ENCODE measurements at regions not wholly inside any gene's neighbourhood (a gene's known extent, or its start where the extent isn't known, plus 50 kb on each side); places are given as distances from the start of the nearest gene placed in this dataset.
"Not testable (repeated sequence)": the region's sequence is repeated elsewhere in the genome, so short reads cannot be mapped to it uniquely, and the experiment has no call there.

DNA sequence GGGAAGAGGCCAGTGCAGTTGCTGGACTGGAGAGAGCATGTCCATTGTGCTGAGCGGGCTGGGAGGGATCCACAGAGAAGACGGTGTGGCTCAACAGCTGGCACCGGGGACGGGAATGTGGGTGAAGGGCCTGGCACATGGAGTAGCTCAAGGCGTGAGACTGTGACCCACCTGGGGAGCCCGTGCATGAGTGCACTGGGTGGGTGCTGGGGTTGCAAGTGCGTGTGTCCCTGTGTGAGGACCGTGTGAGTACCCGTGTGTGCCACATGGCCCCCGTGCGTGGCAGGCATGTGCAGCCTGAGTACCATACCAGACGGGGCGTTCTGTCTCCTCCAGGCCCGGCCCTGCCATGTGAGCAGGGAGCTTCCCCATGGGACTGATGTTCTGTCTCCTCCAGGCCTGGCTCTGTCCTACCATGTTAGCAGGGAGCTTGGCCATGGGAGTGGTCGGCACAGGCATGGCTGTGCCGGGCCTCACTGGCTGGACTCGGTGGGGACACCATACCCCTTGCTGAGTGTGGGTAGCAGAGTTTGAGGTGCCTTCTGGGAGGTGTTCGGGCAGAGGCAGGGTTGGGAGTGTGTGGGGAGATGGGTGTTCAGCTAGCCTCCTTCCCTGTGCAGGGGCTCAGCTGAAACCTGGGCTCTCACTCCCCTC is 234.4 kb downstream of the TMEM121 start:
- no peak for DNase-seq

DNA sequence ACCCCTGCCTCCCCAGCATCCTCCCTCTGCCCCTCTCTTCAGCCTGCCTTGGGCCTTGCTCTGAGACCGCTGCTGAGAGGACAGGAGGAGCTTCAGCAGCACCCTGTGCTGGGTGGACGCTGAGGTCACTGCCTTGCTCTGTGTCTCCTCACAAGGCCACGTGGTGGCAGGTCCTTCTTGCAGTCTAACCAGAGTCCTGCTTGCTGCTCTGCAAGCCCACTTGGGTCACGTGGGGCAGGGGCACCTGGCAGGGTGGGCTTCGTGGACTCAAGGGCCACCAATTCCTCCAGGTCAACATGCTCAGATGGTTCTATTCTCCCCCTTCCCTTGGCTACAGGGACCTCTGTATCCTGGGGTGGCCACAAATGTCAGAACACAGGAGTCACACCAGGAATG is 235.0 kb downstream of the TMEM121 start:
- DNase-seq: not testable (repeated sequence)

DNA sequence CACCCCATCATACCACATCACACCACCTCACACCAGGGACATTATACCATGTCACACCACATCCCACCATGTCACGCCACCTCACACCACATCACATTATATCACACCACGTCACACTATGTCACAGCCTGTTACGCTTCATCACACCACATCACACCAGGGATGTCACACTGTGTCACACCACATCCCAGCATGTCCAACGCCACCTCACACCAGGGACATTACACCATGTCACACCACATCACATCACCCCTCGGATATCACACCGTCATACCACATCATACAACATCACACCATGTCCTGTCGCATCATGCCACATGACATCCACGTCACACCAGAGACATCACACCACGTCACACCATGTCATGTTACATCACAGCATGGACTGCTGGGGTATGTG is 235.5 kb downstream of the TMEM121 start:
- DNase-seq: no peak

DNA sequence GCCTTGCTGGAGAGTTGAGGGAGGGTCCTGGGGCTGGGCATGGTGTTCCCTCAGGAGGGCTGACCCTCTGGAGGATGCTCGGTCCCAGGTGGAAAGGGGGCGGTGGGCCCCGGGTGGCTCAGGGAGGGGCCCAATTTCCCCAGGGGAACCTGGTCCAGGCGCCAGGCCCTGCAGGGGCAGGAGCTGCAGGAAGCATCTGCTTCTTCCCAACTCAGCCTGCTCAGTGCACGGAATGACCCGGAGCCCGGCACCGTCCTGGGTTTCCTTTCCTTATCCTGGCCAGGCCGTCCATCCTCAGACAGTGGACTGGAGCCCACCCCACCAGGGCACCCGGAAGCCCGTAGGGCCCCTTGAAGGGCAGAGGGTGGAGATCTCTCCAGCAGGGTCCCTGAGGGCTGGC is 235.9 kb downstream of the TMEM121 start:
- not testable (repeated sequence) for DNase-seq

DNA sequence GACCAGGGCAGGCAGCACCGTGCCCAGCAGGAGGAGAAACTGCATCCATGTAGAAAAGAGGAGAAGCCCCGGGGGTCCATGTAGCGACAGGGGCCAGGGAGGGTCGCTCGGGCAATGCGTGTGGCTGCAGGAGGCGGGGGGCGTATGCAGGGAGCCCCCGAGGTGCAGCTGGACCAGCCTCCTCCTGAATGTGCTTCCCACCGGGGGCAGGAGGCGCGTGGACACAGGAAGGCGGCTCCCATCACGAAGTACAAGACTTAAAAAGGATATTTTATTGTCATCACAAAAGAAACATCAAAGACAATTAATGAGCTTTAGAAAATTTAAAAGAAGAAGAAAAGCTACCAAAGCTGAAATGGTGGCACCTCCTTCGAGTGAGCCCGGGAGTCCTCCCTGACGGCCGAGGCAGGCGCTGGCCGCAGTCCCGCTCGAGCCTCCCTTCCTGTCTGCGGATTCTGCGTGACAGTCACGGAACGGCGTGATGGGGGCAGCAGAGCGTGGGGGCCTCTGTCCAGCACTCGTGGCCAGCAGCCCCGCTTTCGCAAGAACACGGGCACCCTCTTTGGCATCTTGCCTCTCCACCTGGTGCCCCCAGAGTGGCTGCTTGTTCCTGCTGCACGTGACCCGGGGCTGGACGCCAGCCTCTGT is 238.0 kb downstream of the TMEM121 start:
- DNase-seq: not testable (repeated sequence)

DNA sequence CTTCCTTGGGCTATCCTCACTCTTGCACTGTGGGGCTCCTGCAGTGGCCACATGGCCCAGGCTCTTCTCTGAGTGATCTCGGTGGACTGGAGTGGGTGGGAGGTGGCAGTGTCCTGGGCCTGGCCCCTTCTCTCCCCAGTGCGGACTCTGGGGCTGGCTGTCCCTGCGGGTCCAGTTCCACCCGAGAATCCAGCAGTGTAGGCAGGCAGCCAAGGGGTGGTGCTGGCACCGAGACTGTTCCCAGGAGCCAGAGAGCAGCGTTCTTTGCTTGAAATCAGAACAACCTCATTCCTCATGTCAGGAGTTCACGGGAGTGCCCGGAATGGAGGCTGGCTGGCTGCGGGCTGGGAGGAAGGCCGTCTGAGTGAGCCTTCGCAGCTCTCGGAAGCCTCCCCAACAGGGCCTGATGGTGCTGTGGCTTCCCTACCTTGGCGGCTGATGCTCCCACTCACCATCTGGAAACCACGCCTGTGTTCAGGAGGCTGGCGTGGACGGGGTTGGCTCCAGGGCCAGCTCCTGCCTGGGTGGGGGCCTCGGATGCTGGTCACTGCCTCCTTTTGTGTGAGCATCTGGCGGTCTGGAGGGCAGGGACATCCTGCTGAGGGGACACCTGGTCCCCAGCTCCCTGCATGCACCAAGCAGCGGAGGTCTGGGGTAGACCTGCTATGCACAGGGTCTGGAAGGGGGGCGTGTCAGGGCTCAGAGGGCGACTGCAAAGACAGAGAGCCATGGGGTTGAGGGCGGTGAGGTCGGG is 238.9 kb downstream of the TMEM121 start:
- DNase-seq: not testable (repeated sequence)

DNA sequence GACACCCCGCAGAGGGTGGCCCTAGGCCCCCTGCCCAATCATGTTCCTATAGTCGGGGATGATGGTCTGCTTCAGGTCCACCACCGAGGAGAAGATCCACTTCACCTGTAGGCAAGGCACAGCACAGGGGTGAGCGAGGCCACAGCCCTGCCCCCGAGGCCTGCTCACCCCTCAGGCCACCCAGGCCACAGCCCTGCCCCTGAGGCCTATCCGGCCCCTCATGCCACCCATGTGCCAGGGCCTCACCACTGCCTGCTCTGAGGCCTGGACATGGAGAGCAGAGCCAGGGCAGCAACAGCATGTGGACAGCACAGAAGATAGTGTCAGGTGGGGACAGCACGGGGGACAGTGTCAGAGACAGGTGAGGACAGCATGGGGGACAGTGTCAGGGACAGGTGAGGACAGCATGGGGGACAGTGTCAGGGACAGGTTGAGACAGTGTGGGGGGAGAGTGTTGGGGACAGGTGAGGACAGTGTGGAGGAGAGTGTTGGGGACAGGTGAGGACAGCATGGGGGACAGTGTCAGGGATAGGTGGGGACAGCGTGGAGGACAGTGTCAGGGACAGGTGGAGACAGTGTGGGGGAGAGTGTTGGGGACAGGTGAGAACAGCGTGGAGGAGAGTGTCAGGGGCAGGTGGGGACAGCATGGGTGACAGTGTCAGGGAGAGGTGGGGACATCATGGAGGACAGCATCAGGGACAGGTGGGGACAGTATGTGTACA is 239.7 kb downstream of the TMEM121 start:
- DNase-seq: no peak

DNA sequence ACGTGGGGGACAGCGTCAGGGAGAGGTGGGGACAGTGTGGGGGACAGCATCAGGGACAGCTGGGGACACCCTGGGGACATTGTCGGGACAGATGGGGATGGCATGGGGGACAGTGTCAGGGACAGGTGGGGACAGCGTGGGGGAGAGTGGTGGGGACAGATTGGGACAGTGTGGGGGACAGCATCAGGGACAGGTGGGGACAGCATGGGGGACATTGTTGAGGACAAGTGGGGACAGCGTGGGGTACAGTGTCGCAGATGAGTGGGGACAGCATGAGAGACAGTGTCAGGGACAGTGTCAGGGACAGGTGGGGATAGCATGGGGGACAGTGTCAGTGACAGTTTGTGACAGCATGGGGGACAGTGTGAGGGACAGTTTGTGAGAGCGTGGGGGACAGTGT is 240.9 kb downstream of the TMEM121 start:
- DNase-seq: no peak

DNA sequence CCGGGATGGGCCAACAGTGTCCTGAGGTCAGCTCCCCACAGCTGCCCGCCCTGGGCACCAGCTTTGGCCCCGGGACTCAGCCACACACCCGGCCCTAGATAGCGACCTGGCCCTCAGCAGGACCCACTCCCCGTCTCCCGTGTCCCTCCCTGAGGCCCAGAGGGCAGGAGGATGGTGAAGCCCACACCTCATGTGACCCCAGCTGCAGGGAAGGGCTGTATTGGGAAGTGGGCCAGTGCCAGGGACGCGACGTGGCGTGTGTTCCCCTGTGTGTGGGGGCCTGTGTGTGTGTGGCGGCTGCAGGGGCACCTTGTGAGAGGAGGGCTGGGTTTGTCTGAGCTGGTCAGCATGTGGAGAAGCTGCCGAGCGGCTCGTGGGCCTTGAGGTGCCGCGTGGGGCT is 241.7 kb downstream of the TMEM121 start:
- DNase-seq: not testable (repeated sequence)

DNA sequence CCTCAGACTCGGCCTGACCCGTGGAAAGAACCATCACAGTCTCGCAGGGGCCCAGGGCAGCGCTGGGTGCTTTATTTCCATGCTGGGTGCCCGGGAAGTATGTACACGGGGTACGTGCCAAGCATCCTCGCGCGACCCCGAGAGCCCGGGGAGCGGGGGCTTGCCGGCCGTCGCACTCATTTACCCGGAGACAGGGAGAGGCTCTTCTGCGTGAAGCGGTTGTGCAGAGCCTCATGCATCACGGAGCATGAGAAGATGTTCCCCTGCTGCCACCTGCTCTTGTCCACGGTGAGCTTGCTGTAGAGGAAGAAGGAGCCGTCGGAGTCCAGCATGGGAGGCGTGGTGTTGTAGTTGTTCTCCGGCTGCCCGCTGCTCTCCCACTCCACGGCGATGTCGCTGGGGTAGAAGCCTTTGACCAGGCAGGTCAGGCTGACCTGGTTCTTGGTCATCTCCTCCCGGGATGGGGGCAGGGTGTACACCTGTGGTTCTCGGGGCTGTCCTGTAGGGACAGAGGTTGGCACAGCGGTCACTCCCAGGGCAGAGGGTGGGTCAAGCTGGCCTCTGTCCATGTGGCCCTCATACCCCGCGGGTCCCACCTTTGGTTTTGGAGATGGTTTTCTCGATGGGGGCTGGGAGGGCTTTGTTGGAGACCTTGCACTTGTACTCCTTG is 242.8 kb downstream of the TMEM121 start:
- DNase-seq: not testable (repeated sequence)

DNA sequence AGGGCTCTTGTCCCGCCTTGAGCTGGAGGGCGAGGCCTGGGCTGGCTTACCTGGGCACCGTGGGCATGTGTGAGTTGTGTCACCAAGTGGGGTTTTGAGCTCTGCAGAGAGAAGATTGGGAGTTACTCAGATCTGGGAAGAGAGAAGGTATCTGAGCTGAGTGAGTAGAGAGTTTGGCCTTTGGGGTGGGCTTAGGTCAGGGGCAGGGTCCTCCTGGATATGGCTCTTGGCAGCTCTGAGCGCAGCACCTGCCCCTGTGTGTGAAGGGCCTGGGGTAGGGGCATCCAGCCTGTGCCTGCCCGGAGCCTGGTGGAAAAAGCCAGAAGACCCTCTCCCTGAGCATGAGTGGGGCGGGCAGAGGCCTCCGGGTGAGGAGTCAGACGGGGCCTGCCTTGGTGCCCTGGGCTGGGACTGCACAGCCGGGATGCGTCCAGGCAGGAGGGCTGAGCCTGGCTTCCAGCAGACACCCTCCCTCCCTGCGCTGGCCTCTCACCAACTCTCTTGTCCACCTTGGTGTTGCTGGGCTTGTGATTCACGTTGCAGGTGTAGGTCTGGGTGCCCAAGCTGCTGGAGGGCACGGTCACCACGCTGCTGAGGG is 244.3 kb downstream of the TMEM121 start:
- not testable (repeated sequence) for DNase-seq

DNA sequence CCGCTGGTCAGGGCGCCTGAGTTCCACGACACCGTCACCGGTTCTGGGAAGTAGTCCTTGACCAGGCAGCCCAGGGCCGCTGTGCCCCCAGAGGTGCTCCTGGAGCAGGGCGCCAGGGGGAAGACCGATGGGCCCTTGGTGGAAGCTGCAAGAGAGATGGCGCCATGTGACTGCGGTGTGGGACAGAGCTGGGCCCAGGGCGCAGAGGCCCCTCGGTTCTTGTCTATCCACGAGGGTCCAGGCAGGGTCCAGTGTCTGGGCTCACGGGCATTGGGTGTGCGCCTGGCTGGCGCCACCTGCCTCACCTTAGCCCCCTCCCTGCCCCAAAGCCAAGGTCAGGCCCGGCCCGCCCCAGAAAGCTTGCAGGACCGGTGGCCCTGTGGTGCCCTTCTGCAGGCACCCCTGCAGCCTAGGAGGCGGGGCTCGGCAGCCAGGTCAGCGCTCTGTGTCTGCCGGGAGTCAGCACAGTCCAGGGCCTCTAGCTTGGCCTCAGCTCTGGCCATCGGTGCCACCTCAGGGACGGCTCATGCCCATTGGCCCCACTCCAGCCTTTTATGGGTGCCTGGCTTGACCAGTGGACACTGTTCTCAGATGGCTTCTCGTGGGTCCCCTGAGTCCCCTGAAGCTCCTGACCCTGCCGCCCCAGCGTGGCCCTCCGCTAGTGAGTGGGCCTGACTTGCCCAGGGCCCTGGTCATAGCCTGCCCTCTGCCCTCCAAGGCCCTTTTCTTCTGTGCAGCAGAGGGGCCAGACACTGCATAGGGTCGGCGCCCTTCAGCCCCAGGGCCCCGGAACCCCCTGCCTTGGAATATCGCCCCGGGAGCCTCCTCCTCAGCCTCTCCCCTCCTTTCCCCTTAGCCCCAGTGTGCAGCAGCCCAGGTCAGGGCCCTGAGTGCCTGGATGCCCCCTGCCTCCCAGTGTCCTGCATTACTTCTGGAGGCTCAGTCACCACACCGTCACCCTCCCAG is 245.2 kb downstream of the TMEM121 start:
- DNase-seq: not testable (repeated sequence)

DNA sequence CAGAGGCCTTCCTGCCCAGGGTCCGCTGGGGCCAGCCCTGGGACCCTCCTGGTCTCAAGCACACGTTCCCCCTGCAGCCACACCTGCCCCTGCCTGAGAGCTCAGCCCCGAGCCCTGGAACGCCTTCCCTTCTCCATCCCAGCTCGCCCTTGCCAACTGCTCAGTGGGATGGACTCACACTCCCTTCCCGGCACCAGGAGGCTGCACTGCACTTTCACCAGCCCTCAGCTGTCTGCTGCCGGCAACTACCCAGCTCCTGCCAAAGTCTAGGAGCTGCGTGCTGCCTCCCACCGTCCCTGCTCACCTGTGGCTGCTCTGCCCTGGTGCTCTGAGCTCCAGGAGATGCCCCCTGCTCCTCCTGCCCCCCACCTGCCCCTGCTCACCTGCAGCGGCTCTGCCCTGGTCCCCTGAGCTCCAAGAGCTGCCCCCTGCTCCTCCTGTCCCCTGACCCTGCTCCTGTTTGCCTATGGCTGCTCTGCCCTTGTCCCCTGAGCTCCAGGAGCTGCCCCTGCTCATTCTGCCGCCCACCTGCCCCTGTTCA is 246.4 kb downstream of the TMEM121 start:
- not testable (repeated sequence) for DNase-seq

DNA sequence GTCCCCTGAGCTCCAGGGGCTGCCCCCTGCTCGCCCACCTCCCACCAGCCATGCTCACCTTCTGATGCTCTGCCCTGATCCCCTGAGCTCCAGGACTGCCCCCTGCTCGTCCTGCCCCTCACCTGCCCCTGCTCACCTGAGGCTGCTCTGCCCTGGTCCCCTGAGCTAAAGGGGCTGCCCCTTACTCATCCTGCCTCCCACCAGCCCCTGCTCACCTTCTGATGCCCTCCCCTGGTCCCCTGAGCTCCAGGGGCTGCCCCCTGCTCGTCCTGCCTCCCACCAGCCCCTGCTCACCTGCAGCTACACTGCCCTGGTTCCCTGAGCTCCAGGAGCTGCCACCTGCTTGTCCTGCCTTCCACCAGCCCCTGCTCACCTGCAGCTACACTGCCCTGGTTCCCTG is 247.2 kb downstream of the TMEM121 start:
- DNase-seq: no peak

DNA sequence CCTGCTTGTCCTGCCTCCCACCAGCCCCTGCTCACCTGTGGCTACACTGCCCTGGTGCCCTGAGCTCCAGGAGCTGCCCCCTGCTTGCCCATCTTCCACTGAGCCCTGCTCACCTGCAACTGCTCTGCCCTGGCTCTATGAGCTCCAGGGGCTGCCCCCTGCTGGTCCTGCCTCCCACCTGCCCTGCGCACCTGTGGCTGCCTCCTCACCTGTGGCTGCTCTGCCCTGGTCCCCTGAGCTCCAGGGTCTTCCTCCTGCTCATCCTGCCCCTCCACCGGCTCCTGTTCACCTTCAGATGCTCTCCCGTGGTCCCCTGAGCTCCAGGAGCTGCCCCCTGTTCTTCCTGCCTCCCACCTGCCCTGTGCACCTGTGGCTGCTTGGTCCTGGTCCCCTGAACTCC is 247.6 kb downstream of the TMEM121 start:
- no peak for DNase-seq

DNA sequence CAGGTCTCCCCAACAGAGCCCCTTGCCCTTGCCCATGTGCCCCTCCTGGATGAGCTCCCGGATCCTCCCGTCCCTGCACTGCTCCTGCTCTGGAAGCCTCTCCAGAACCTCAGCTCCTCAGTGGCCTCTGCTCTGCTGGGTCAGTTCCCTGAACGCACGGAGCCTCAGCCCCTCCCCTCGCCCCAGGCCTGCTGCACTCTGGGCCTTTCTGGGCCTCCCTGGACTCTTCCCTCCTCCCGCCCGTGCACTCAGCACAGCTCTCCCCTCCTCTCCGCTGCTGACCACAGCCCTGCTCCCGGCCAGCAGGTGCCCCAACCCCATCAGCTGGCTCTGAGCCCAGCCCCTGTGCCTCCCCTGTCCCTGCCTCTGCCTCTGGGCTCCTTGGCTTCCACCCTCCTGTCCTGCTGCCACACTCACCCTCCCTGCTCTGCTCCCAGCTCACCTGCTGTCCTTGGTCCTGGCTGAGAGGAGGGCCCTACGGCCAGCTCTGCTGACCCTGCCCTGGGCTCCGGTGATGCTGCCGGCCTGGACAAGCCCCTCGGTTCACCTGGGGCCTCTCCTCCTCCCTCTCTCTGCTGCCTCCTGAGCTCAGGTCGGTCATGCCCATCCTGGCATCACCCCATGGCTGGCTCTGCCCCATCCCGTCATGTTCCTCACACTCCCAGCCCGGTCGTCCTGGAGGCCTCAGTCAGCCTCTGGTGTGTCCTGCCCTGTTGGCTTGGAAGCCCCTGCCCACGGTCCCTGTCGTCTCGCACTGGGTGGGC is 248.4 kb downstream of the TMEM121 start:
- not testable (repeated sequence) for DNase-seq

DNA sequence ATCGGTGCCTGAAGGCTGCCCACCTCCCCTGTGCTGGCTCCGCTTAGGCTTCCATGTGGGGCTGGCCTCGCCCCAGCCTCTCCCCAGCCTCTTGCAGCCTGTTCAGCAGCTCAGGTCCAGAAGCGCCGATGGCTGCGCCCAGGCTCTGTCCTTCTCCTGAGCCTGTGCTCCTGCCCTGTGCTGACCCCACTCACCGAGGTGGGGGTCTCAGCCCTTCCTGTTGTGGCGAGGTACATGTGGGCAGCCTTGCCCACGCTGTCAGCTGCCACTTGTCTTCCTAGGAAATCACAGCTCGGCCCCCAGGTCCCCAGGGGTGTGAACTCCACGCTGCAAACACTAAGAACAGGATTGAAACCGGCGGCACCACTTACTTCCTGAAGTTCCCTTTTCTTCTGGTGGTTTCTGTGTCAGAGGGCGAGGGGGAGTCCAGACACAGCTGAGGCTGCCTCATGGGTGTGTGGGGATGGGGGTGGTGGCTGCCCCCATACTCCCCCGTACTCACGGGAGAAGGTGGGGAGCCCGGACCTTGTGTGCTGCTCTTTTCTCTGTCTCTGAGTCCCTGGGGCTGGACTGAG is 249.1 kb downstream of the TMEM121 start:
- DNase-seq: not testable (repeated sequence)

DNA sequence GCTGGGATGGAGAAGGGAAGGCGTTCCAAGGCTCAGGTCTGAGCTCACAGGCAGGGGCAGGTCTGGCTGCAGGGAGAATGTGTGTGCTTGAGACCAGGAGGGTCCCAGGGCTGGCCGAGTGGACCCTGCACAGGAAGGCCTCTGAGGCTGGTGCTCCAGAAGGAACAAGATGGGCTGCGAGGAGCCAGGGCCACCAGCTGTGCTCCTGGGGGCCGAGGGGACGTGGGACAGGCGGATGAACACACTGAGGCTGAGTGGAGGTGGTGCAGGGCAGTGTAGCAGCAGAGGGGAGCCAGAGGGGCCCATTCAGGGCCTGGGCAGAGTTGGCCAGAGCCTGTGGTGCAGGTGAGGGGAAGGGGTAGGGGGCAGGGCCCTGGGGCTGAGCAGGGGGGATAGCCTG is 249.7 kb downstream of the TMEM121 start:
- not testable (repeated sequence) for DNase-seq

DNA sequence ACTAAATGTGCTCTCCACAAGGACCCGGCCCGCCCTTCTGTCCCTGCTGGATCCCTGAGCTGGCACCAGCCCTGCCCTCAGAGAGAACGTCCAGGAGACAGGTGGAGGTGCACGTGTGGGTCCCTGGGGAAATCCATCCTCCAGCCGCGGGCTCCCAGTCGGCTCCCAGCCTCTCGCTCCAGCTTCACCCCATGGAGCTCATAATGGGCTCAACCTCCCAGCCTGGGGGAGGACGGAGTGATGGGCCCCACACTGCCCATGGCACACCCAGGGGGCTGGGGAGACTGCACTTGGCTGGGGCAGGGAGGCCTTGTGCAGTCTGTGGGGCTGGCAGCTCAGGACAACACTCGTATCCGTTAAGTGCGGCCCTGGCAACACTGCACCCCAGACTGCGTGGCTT is 250.5 kb downstream of the TMEM121 start:
- no peak for DNase-seq

Measured in left kidney (tissue), 1 donor.